GM12892 (cell line): ENCODE measurements at regions not wholly inside any gene's neighbourhood (a gene's known extent, or its start where the extent isn't known, plus 50 kb on each side); places are given as distances from the start of the nearest gene placed in this dataset.

Experiments
- POLR2A ChIP-seq: IDR thresholded peaks from 2 replicates; pipeline ENCODE4 v1.6.1; 2011; ENCODE audit warnings: low read depth, low read length, control low read depth
- POLR2AphosphoS5 ChIP-seq: IDR thresholded peaks from 2 replicates; pipeline ENCODE4 v1.6.1; 2011; ENCODE audit warnings: low read depth, low read length, control low read depth

- TF ChIP-seq POLR2AphosphoS5 (no peak), POLR2A (no peak)
Measured at GRCh38 chr13:95455782-95456181, 96.7 kb upstream of the CLDN10 start.
